ENCODE measurements at regions not wholly inside any gene's neighbourhood (a gene's known extent, or its start where the extent isn't known, plus 50 kb on each side); places are given as distances from the start of the nearest gene placed in this dataset.

DNA sequence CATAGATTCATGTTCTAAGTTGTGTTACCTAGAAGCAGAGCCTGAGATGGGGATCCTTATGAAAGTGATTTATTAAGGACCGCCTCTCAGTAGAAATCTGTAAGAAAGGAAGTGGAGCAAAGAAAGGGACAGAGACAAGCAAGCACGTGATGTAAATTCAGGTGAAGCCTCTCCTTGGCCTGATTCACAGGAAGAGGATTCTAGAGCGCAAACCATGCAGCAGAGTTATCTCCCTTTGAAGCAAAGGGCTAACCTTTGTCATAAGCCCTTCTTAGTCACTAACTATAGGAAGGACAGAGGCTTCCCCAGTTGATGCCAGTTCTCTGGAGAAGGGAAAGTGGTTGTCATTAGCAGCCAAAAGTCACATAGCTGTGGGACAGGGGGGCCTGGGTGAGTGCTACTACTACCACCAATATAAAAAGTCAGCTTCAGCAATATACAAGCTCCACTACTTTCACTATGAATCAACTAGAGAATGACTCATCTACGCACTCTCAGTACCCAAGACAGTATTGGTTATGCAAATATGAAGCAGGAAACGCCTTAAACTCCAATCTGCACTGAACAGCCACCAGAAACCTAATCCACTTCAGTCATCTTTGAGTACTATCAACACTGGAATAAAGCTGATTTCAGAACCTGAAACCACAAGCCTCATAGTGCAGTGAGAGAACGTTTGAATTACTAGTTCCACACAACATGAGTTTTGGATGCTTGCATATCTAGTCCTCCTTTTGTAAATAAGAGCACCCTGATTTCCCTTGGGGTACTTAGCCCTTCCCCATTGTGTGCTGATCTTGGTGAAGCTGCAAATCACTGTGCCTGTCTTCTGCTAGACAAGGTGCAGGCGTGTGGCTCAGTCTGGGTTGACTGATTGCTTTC is 162.7 kb downstream of the ZNF608 start:
- TF ChIP-seq, protein P1, sequence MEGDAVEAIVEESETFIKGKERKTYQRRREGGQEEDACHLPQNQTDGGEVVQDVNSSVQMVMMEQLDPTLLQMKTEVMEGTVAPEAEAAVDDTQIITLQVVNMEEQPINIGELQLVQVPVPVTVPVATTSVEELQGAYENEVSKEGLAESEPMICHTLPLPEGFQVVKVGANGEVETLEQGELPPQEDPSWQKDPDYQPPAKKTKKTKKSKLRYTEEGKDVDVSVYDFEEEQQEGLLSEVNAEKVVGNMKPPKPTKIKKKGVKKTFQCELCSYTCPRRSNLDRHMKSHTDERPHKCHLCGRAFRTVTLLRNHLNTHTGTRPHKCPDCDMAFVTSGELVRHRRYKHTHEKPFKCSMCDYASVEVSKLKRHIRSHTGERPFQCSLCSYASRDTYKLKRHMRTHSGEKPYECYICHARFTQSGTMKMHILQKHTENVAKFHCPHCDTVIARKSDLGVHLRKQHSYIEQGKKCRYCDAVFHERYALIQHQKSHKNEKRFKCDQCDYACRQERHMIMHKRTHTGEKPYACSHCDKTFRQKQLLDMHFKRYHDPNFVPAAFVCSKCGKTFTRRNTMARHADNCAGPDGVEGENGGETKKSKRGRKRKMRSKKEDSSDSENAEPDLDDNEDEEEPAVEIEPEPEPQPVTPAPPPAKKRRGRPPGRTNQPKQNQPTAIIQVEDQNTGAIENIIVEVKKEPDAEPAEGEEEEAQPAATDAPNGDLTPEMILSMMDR (IDR thresholded peaks at IDR 0.05) = no peak
- H3K9me3 ChIP-seq = no peaks in the 10 kb centered on the region
- no peaks in the 10 kb centered on the region for H3K4me1 ChIP-seq (ENCODE audit: low read depth)
- no peak overlapping the region for H3K4me3 ChIP-seq
- H3K36me3 ChIP-seq (ENCODE audit: low read depth) = no peaks in the 10 kb centered on the region
- peak in 1 of 3 donors; percentile 7 for DNase-seq
- intact Hi-C loops (cut with DNase I, micrococcal nuclease) = no loop called here
- ATAC-seq = peak; percentile 98

DNA sequence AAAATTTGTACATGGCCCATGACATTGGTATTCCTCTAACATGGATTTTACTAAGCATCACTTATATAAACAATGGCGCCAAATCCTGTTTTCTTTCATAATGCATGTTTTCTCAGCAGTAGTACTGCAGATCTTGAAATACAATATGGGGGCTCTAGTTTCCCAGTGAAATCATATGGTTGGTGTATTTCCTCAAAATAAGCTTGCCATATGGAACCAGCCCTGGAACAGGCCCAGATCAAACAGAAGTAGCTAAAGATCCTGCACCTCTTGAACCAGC is 163.9 kb downstream of the ZNF608 start:
- H3K36me3 ChIP-seq (ENCODE audit: low read depth) = no peaks in the 10 kb centered on the region
- DNase-seq (no peak), ATAC-seq (no peak)
- TF ChIP-seq, protein P1 (IDR thresholded peaks at IDR 0.05) = no peak
- no peaks in the 10 kb centered on the region for H3K4me1 ChIP-seq (ENCODE audit: low read depth)
- H3K9me3 ChIP-seq = no peaks in the 10 kb centered on the region
- intact Hi-C loops (cut with DNase I, micrococcal nuclease) = no loop called here
- H3K4me3 ChIP-seq = no peak overlapping the region

DNA sequence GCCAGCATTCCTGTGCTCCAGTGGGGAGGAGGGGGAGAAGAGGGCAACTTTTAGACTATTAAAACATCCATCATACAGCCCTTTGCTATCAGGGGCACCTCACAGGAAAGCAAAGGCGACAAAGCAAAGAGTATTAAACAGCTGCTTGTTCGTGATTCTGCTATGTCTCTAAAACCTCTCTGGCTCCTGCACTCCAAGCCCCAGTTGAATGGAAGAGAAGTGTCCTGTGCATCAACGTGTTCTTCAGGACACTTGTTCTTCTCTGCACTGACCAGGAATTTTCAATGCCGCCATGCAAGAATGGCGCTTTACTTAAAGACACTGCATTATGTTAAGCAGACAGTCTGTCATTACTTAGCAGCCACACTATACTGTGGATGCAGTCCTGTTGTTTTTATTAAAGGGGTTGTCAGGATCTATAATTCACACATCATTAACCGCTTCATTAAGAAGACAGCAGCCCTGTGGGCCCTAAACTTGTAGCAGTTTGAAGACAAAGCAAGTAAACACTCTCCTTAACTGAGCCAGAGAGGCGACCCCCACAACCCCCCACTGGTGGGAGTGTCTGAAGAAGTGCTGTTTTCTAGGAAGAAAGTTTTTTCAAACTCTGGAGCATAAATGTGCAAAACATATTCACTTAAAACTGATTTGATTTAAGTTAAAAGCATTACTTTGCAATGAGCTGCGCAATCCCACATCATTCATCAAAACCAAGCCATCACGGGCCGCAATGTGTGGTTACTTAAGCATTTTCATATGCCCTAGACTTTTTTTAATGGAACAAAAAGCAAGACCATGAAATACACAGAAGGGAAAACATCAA is 164.5 kb downstream of the ZNF608 start:
- Histone ChIP-seq H3K9me3 (no peaks in the 10 kb centered on the region), H3K4me1 (ENCODE audit: low read depth) (no peaks in the 10 kb centered on the region), H3K4me3 (no peak overlapping the region), H3K36me3 (ENCODE audit: low read depth) (no peaks in the 10 kb centered on the region)
- no peak for ATAC-seq
- no peak for DNase-seq
- TF ChIP-seq, protein P1 (IDR thresholded peaks at IDR 0.05) = no peak
- intact Hi-C loops (cut with DNase I, micrococcal nuclease) = no loop called here

DNA sequence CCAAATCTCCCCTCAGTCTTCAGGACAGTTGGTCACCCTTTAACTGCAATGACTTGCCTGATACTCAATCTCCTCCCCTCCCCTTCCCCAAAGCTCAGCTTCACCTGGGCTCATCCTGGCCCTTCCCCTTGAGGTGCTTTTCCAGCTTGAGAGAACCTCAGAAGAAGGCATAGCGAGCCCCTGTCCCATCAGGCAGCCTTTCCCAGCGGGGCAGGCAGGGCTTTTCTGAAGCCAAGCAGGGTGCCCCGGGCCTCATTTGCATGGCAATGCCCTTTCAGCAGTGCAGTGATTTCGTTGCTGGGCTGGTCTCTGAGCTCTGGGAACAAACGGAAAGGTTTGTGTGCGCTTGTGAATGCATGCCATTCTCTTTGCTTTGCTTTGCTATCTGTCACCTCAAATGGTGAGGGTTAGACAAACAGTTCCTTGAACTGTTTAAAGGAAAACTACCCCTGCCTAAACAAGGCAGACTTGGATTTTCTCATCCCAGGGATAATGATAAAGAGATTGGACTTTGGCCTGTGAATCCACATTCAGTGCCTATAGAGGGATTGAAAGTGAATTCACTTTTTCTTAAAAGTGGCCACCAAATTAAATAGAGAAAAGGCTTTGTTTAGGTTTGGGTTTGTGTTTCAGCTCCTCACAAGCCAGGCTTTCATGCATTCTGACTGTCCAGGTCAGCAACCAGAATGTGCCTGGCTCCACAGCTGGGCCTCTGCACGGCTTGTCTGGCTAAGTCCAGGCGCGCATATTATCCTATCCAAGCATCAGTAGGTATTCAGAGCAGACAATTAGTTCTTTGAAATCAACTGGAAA is 165.3 kb downstream of the ZNF608 start:
- Histone ChIP-seq H3K4me3 (no peak overlapping the region), H3K4me1 (ENCODE audit: low read depth) (no peaks in the 10 kb centered on the region), H3K9me3 (no peaks in the 10 kb centered on the region), H3K36me3 (ENCODE audit: low read depth) (no peaks in the 10 kb centered on the region)
- ATAC-seq (peak; percentile 53), DNase-seq (peak; percentile 15 to 53 (median 34))
- intact Hi-C loops (cut with DNase I, micrococcal nuclease) = no loop called here
- TF ChIP-seq, protein P1 (IDR thresholded peaks at IDR 0.05) = no peak

DNA sequence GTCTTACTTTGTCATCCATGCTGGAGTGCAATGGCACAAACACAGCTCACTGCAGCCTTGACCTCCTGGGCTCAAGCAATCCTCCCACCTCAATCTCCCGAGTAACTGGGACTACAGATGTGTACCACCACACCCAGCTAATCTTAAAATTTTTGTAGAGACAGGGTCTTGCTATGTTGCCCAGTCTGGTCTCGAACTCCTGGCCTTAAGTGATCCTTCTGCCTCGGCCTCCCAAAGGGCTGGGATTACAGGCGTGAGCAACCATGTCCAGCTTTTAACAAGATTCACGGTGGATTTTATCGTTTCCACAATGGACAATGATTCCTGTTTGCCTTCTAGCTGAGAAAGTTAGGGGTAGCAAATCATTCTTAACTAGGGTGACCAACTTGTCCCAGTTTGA is 165.9 kb downstream of the ZNF608 start:
- DNase-seq (no peak), ATAC-seq (no peak)
- H3K4me1 ChIP-seq (ENCODE audit: low read depth) = no peaks in the 10 kb centered on the region
- H3K4me3 ChIP-seq = no peak overlapping the region
- H3K36me3 ChIP-seq (ENCODE audit: low read depth) = no peaks in the 10 kb centered on the region
- intact Hi-C loops (cut with DNase I, micrococcal nuclease) = no loop called here
- H3K9me3 ChIP-seq = no peaks in the 10 kb centered on the region
- TF ChIP-seq, protein P1 (IDR thresholded peaks at IDR 0.05) = no peak

Measured in mucosa of descending colon (tissue), 3 donors.